HG02884 (cell line): ENCODE measurements at regions not wholly inside any gene's neighbourhood (a gene's known extent, or its start where the extent isn't known, plus 50 kb on each side); places are given as distances from the start of the nearest gene placed in this dataset.
"Not testable (repeated sequence)": the region's sequence is repeated elsewhere in the genome, so short reads cannot be mapped to it uniquely, and the experiment has no call there.

Source experiments
- ATAC-seq: cut with Tn5 transposase; IDR thresholded peaks from one replicate; pipeline ENCODE4 v1.9.1; 2021; ENCODE audit warnings: mild to moderate bottlenecking, moderate library complexity; ENCODE audit not compliant: unreplicated experiment

- ATAC-seq: no peak
Observed at GRCh38 chr10:131363416-131363815, 51.9 kb upstream of the TCERG1L start.

- ATAC-seq: no peak
Observed at GRCh38 chr10:131371571-131371970, 60.0 kb upstream of the TCERG1L start.

- no peak for ATAC-seq
Observed at GRCh38 chr10:131381576-131381975, 70.1 kb upstream of the TCERG1L start.

- ATAC-seq: not testable (repeated sequence)
Observed at GRCh38 chr10:131385161-131385872, 73.8 kb upstream of the TCERG1L start.

GRCh38 chr10:131387018-131387529 lies 75.6 kb upstream of the TCERG1L start:
- ATAC-seq: no peak

- no peak for ATAC-seq
Observed at GRCh38 chr10:131391936-131392335, 80.4 kb upstream of the TCERG1L start.

- ATAC-seq: no peak
Observed at GRCh38 chr10:131396121-131397050, 84.9 kb upstream of the TCERG1L start.

GRCh38 chr10:131398166-131398565 lies 86.6 kb upstream of the TCERG1L start:
- no peak for ATAC-seq

GRCh38 chr10:131399981-131400380 lies 88.5 kb upstream of the TCERG1L start:
- ATAC-seq: no peak

GRCh38 chr10:131400513-131400912 lies 89.0 kb upstream of the TCERG1L start:
- no peak for ATAC-seq

- no peak for ATAC-seq
Observed at GRCh38 chr10:131402771-131403650, 91.5 kb upstream of the TCERG1L start.

- ATAC-seq: no peak
Observed at GRCh38 chr10:131403936-131404335, 92.4 kb upstream of the TCERG1L start.

- no peak for ATAC-seq
Observed at GRCh38 chr10:131404886-131405285, 93.4 kb upstream of the TCERG1L start.

GRCh38 chr10:131406676-131407392 lies 95.3 kb upstream of the TCERG1L start:
- ATAC-seq: no peak

- ATAC-seq: no peak
Observed at GRCh38 chr10:131418681-131419080, 107.2 kb upstream of the TCERG1L start.

- no peak for ATAC-seq
Observed at GRCh38 chr10:131419797-131420196, 108.3 kb upstream of the TCERG1L start.

- ATAC-seq: no peak
Observed at GRCh38 chr10:131420867-131421266, 109.3 kb upstream of the TCERG1L start.

GRCh38 chr10:131421381-131421780 lies 109.9 kb upstream of the TCERG1L start:
- ATAC-seq: no peak

- no peak for ATAC-seq
Observed at GRCh38 chr10:131422731-131423130, 111.2 kb upstream of the TCERG1L start.

GRCh38 chr10:131424053-131424452 lies 112.5 kb upstream of the TCERG1L start:
- no peak for ATAC-seq
